WTC11 (cell line): ENCODE measurements at regions not wholly inside any gene's neighbourhood (a gene's known extent, or its start where the extent isn't known, plus 50 kb on each side); places are given as distances from the start of the nearest gene placed in this dataset.

Experiments
- ATAC-seq: fragments of 200-7000 bp; cut with Tn5 transposase; 2 replicates; pipeline ENCODE4 v1.10.0; 2021; ENCODE audit warnings: mild to moderate bottlenecking, moderate library complexity
- CTCF ChIA-PET: fragments of 300-600 bp; sonication (Branson Sonifier 250); formaldehyde crosslinking; loops from one replicate; lab custom pipeline; 2021; ENCODE audit warnings: antibody characterized with exemption; lab: Charles Lee
- POLR2A ChIA-PET: fragments of 350-600 bp; sonication (Branson Sonifier 250); formaldehyde crosslinking; loops from one replicate; lab custom pipeline; 2021; ENCODE audit warnings: antibody characterized with exemption; lab: Charles Lee
- DNase-seq: peaks from one replicate; pipeline ENCODE4 v3.0.0; 2021; ENCODE audit warnings: low spot score
- H3K27ac Mint-ChIP-seq: 2 replicates; pipeline ENCODE4 v1.8.0; 2021; ENCODE audit warnings: mixed read lengths
- H3K27me3 Mint-ChIP-seq: 2 replicates; pipeline ENCODE4 v1.8.0; 2021; ENCODE audit warnings: low read depth, mild to moderate bottlenecking, moderate library complexity, mixed read lengths
- H3K36me3 Mint-ChIP-seq: 2 replicates; pipeline ENCODE4 v1.8.0; 2021; ENCODE audit warnings: mixed read lengths
- H3K4me1 Mint-ChIP-seq: 2 replicates; pipeline ENCODE4 v1.8.0; 2022; ENCODE audit warnings: mixed read lengths
- H3K4me3 Mint-ChIP-seq: 2 replicates; pipeline ENCODE4 v1.8.0; 2021; ENCODE audit warnings: mild to moderate bottlenecking, moderate library complexity, mixed read lengths
- H3K9me3 Mint-ChIP-seq: 2 replicates; pipeline ENCODE4 v1.8.0; 2021; ENCODE audit warnings: mixed read lengths
- EMX1 ChIP-seq: fragments of 250-450 bp; sonication (Bioruptor Pico); IDR thresholded peaks from 2 replicates; pipeline ENCODE4 v1.8.0; 2021; ENCODE audit warnings: mild to moderate bottlenecking
- HMGA2 ChIP-seq: fragments of 250-450 bp; sonication (Bioruptor Pico); IDR thresholded peaks from 2 replicates; pipeline ENCODE4 v1.4.0; 2021; ENCODE audit warnings: mild to moderate bottlenecking, moderate library complexity
- JUN ChIP-seq: sonication (generic); formaldehyde crosslinking; IDR thresholded peaks from 2 replicates; pipeline ENCODE4 v1.8.0; 2023; ENCODE audit warnings: mild to moderate bottlenecking, missing genetic modification reagents
- MXD4 ChIP-seq: fragments of 250-450 bp; sonication (Bioruptor Pico); IDR thresholded peaks from 2 replicates; pipeline ENCODE4 v1.8.0; 2021; ENCODE audit warnings: mild to moderate bottlenecking, moderate library complexity, borderline replicate concordance
- NR3C1 ChIP-seq: sonication (generic); formaldehyde crosslinking; conservative IDR thresholded peaks from 2 replicates; pipeline ENCODE4 v1.8.1; 2023; ENCODE audit warnings: low read depth, mild to moderate bottlenecking, missing genetic modification reagents
- RELA ChIP-seq: sonication (generic); formaldehyde crosslinking; IDR thresholded peaks from 2 replicates; pipeline ENCODE4 v1.8.1; 2022; ENCODE audit warnings: missing genetic modification reagents, mild to moderate bottlenecking, borderline replicate concordance
- SP1 ChIP-seq: sonication (generic); formaldehyde crosslinking; conservative IDR thresholded peaks from 2 replicates; pipeline ENCODE4 v1.8.1; 2022; ENCODE audit warnings: missing genetic modification reagents
- TCF7 ChIP-seq: sonication (generic); formaldehyde crosslinking; IDR thresholded peaks from 2 replicates; pipeline ENCODE4 v1.8.0; 2022; ENCODE audit warnings: mild to moderate bottlenecking, low read depth, missing genetic modification reagents, moderate library complexity
- ZNF138 ChIP-seq: sonication (generic); formaldehyde crosslinking; conservative IDR thresholded peaks from 2 replicates; pipeline ENCODE4 v1.8.1; 2022; ENCODE audit warnings: mild to moderate bottlenecking, moderate library complexity, missing genetic modification reagents
- ZNF263 ChIP-seq: sonication (generic); formaldehyde crosslinking; IDR thresholded peaks from 2 replicates; pipeline ENCODE4 v1.8.1; 2022; ENCODE audit warnings: low read depth, mild to moderate bottlenecking, moderate library complexity, missing genetic modification reagents
- ZNF396 ChIP-seq: fragments of 250-450 bp; sonication (Bioruptor Pico); IDR thresholded peaks from 2 replicates; pipeline ENCODE4 v1.8.0; 2021; ENCODE audit warnings: mild to moderate bottlenecking, moderate library complexity, borderline replicate concordance
- TF ChIP-seq, protein P1 (sequence below): sonication (generic); formaldehyde crosslinking; IDR thresholded peaks from 2 replicates; pipeline ENCODE4 v1.8.0; 2022; ENCODE audit warnings: mild to moderate bottlenecking, missing genetic modification reagents
- TF ChIP-seq, protein P2 (sequence below): sonication (generic); formaldehyde crosslinking; IDR thresholded peaks from 2 replicates; pipeline ENCODE4 v1.8.1; 2023; ENCODE audit warnings: mild to moderate bottlenecking, missing genetic modification reagents, borderline replicate concordance
- TF ChIP-seq, protein P3 (sequence below): sonication (generic); formaldehyde crosslinking; IDR thresholded peaks from 2 replicates; pipeline ENCODE4 v1.8.1; 2023; ENCODE audit warnings: mild to moderate bottlenecking, missing genetic modification reagents, moderate library complexity
- TF ChIP-seq, protein P4 (sequence below): fragments of 250-450 bp; sonication (Bioruptor Pico); conservative IDR thresholded peaks from 2 replicates; pipeline ENCODE4 v1.9.0; 2021; ENCODE audit warnings: mild to moderate bottlenecking
- TF ChIP-seq, protein P5 (sequence below): fragments of 250-450 bp; sonication (Bioruptor Pico); IDR thresholded peaks from 2 replicates; pipeline ENCODE4 v1.8.0; 2021; ENCODE audit warnings: mild to moderate bottlenecking
- TF ChIP-seq, protein P6 (sequence below): sonication (generic); formaldehyde crosslinking; conservative IDR thresholded peaks from 2 replicates; pipeline ENCODE4 v1.8.1; 2022; ENCODE audit warnings: mild to moderate bottlenecking, missing genetic modification reagents
- TF ChIP-seq, protein P7 (sequence below): fragments of 250-450 bp; sonication (Bioruptor Pico); IDR thresholded peaks from 2 replicates; pipeline ENCODE4 v1.9.0; 2021; ENCODE audit warnings: moderate library complexity, mild to moderate bottlenecking, inconsistent platforms, borderline replicate concordance
- TF ChIP-seq, protein P8 (sequence below): sonication (generic); formaldehyde crosslinking; IDR thresholded peaks from 2 replicates; pipeline ENCODE4 v1.8.1; 2022; ENCODE audit warnings: low read depth, missing genetic modification reagents, borderline replicate concordance
- TF ChIP-seq, protein P9 (sequence below): sonication (generic); formaldehyde crosslinking; IDR thresholded peaks from 2 replicates; pipeline ENCODE4 v1.8.1; 2022; ENCODE audit warnings: missing genetic modification reagents, borderline replicate concordance

DNA sequence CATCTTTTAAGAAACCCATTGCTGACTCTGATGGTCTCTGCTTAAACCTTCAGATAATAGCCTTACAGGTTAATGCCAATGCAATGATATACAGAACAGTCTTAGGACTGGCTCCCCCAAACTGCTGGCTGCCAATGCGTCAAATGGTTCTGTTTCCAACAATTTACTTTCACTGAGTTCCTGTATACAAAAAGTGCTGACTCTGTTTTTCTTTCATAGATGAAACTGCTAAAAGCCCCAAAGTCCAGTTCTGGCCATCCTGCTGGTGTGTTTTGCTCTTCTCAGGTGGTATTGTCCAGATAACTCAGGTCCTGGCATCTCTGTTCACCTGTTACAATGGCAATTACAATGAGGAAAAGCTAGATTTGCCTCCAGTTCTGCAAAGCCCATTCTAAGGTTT, 326.9 kb downstream of the GRIN2B start (continued):
- TF ChIP-seq, protein P1, sequence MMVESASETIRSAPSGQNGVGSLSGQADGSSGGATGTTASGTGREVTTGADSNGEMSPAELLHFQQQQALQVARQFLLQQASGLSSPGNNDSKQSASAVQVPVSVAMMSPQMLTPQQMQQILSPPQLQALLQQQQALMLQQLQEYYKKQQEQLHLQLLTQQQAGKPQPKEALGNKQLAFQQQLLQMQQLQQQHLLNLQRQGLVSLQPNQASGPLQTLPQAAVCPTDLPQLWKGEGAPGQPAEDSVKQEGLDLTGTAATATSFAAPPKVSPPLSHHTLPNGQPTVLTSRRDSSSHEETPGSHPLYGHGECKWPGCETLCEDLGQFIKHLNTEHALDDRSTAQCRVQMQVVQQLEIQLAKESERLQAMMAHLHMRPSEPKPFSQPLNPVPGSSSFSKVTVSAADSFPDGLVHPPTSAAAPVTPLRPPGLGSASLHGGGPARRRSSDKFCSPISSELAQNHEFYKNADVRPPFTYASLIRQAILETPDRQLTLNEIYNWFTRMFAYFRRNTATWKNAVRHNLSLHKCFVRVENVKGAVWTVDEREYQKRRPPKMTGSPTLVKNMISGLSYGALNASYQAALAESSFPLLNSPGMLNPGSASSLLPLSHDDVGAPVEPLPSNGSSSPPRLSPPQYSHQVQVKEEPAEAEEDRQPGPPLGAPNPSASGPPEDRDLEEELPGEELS (CRISPR knock-in tag) = no peak
- TF ChIP-seq ZNF138 (CRISPR knock-in tag) = no peak
- TF ChIP-seq RELA (CRISPR knock-in tag) = no peak
- TF ChIP-seq EMX1 (CRISPR knock-in tag) = no peak
- no peak for TF ChIP-seq TCF7
- TF ChIP-seq, protein P2, sequence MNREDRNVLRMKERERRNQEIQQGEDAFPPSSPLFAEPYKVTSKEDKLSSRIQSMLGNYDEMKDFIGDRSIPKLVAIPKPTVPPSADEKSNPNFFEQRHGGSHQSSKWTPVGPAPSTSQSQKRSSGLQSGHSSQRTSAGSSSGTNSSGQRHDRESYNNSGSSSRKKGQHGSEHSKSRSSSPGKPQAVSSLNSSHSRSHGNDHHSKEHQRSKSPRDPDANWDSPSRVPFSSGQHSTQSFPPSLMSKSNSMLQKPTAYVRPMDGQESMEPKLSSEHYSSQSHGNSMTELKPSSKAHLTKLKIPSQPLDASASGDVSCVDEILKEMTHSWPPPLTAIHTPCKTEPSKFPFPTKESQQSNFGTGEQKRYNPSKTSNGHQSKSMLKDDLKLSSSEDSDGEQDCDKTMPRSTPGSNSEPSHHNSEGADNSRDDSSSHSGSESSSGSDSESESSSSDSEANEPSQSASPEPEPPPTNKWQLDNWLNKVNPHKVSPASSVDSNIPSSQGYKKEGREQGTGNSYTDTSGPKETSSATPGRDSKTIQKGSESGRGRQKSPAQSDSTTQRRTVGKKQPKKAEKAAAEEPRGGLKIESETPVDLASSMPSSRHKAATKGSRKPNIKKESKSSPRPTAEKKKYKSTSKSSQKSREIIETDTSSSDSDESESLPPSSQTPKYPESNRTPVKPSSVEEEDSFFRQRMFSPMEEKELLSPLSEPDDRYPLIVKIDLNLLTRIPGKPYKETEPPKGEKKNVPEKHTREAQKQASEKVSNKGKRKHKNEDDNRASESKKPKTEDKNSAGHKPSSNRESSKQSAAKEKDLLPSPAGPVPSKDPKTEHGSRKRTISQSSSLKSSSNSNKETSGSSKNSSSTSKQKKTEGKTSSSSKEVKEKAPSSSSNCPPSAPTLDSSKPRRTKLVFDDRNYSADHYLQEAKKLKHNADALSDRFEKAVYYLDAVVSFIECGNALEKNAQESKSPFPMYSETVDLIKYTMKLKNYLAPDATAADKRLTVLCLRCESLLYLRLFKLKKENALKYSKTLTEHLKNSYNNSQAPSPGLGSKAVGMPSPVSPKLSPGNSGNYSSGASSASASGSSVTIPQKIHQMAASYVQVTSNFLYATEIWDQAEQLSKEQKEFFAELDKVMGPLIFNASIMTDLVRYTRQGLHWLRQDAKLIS (CRISPR knock-in tag) = no peak

DNA sequence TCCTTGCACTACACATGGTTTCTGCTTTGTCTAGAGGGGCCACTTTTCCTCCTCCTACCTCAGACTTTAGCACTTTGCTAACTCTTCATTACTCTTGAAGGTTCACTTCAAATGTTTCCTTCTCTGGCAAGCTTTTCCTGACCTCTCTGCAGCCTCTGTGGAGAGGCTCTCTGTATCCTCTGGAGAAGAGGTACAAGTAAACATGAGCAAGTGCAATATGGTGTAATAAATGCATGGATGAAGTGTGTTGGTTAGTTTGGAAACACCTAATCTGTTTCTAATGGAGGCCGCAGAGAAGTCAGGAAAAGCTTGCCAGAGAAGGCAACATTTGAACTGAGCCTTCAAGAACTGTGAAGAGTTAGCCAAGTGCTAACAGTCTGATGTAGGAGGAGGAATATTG, 329.3 kb downstream of the GRIN2B start:
- Mint-ChIP-seq H3K4me3 (no peak overlapping the region), H3K4me1 (no peaks in the 10 kb centered on the region), H3K36me3 (no peaks in the 10 kb centered on the region), H3K27me3 (no peaks in the 10 kb centered on the region), H3K27ac (no peak overlapping the region), H3K9me3 (no peaks in the 10 kb centered on the region)
- no peak for DNase-seq
- ChIA-PET POLR2A (no interaction called here), CTCF (no interaction called here)
- no peak for ATAC-seq
- TF ChIP-seq, protein P3, sequence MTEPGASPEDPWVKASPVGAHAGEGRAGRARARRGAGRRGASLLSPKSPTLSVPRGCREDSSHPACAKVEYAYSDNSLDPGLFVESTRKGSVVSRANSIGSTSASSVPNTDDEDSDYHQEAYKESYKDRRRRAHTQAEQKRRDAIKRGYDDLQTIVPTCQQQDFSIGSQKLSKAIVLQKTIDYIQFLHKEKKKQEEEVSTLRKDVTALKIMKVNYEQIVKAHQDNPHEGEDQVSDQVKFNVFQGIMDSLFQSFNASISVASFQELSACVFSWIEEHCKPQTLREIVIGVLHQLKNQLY (CRISPR knock-in tag) = no peak
- no peak for TF ChIP-seq ZNF263 (CRISPR knock-in tag)
- TF ChIP-seq MXD4 (CRISPR knock-in tag) = no peak
- no peak for TF ChIP-seq HMGA2 (CRISPR knock-in tag)
- no peak for TF ChIP-seq ZNF396 (CRISPR knock-in tag)
- TF ChIP-seq, protein P4, sequence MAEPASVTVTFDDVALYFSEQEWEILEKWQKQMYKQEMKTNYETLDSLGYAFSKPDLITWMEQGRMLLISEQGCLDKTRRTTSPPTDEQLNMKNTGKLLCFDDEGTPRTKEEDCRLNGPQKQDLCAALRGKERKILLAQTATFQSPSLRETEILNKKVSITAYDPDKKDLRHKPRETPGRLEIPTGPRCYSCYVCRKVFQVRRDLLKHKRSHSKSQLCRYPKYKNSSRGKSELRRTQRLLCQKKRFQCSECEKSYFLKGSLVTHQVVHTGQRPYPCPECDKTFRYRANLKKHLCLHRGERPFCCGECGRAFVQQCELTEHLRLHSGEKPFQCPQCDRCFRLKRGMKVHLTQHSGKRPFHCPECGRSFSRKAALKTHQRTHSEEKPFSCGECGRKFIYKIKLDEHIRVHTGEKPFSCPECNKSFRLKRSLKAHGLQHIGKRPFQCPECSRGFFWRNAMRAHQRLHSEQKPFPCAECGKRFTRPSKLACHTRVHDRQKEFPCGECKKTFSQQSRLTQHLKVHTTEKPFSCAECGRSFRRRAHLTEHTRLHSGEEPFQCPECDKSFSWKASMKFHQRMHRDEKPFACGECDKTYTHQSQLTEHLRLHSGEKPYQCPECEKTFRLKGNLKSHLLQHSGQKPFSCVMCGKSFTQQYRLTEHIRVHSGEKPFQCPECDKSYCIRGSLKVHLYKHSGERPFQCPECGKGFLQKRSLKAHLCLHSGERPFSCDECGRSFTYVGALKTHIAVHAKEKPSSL = no peak
- TF ChIP-seq, protein P5, sequence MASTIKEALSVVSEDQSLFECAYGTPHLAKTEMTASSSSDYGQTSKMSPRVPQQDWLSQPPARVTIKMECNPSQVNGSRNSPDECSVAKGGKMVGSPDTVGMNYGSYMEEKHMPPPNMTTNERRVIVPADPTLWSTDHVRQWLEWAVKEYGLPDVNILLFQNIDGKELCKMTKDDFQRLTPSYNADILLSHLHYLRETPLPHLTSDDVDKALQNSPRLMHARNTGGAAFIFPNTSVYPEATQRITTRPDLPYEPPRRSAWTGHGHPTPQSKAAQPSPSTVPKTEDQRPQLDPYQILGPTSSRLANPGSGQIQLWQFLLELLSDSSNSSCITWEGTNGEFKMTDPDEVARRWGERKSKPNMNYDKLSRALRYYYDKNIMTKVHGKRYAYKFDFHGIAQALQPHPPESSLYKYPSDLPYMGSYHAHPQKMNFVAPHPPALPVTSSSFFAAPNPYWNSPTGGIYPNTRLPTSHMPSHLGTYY (CRISPR knock-in tag) = no peak
- TF ChIP-seq, protein P6, sequence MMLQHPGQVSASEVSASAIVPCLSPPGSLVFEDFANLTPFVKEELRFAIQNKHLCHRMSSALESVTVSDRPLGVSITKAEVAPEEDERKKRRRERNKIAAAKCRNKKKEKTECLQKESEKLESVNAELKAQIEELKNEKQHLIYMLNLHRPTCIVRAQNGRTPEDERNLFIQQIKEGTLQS (CRISPR knock-in tag) = no peak
- no peak for TF ChIP-seq SP1 (CRISPR knock-in tag)
- TF ChIP-seq NR3C1 (CRISPR knock-in tag) = no peak
- TF ChIP-seq, protein P7, sequence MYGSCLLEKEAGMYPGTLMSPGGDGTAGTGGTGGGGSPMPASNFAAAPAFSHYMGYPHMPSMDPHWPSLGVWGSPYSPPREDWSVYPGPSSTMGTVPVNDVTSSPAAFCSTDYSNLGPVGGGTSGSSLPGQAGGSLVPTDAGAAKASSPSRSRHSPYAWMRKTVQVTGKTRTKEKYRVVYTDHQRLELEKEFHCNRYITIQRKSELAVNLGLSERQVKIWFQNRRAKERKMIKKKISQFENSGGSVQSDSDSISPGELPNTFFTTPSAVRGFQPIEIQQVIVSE = no peak
- TF ChIP-seq, protein P8, sequence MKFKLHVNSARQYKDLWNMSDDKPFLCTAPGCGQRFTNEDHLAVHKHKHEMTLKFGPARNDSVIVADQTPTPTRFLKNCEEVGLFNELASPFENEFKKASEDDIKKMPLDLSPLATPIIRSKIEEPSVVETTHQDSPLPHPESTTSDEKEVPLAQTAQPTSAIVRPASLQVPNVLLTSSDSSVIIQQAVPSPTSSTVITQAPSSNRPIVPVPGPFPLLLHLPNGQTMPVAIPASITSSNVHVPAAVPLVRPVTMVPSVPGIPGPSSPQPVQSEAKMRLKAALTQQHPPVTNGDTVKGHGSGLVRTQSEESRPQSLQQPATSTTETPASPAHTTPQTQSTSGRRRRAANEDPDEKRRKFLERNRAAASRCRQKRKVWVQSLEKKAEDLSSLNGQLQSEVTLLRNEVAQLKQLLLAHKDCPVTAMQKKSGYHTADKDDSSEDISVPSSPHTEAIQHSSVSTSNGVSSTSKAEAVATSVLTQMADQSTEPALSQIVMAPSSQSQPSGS (CRISPR knock-in tag) = no peak
- TF ChIP-seq JUN (CRISPR knock-in tag) = no peak
- TF ChIP-seq, protein P9, sequence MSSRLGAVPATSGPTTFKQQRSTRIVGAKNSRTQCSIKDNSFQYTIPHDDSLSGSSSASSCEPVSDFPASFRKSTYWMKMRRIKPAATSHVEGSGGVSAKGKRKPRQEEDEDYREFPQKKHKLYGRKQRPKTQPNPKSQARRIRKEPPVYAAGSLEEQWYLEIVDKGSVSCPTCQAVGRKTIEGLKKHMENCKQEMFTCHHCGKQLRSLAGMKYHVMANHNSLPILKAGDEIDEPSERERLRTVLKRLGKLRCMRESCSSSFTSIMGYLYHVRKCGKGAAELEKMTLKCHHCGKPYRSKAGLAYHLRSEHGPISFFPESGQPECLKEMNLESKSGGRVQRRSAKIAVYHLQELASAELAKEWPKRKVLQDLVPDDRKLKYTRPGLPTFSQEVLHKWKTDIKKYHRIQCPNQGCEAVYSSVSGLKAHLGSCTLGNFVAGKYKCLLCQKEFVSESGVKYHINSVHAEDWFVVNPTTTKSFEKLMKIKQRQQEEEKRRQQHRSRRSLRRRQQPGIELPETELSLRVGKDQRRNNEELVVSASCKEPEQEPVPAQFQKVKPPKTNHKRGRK (CRISPR knock-in tag) = no peak
